LHCN-M2 (cell line): ENCODE measurements at regions not wholly inside any gene's neighbourhood (a gene's known extent, or its start where the extent isn't known, plus 50 kb on each side); places are given as distances from the start of the nearest gene placed in this dataset.

ENCODE experiments used
- DNase-seq: peaks from one replicate; pipeline ENCODE4 v3.0.0-alpha.2; 2012; ENCODE audit warnings: low read depth

DNA sequence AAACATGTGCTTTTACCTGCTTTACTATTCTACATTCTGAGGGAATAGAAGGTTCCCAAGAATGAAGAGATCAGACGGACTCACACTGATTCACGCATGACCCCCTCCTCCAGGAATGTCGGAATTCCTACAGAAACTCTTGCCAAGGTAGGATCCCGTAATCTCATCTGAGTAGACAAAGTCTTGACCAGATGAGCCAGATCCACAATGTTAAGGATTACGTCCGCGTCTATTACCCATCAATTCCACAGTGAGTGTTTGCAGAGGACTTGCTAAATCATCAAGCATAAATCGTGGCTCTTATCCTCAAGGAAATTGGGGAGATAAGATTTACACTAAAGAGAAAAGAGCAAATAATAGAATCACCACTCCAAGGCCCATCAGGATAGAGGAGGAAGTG is 245.9 kb upstream of the FOXQ1 start:
- DNase-seq = no peak

GRCh38 chr6:1063671-1064355 is 248.1 kb upstream of the FOXQ1 start:
- DNase-seq = no peak

DNA sequence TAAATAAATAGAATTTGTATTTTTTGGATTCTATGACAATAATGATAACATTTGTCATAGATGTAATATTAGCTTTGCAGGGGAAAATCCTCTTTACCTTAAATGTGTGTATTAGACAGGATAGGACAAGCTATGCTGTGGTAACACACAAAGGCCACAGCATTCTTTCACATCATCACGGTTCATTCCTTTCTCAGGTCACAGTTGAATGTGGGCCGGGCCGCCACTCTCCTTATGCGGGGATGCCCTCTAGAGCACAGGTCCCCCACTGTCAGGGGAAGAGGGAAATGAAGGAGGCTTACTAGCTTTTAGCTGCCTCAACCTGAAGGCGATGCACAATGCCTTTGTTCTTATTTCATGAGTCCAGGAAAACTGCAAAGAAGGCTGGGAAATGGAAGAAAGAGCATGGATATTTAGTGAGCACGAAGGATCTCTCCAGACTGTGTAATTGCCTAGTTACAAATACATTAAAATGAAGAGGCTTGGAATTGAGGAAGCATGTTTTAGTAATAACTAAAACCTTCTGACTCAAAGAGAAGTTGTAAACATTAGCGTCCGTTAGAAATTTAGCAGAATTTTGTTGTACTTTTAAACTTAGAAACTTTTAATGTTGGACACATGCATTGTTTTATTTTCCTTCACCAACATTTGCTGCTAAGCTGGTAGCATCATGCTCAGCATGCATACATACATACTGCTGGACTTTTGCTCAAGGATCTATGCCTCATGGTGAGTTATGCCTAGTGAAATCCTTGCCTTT is 248.9 kb upstream of the FOXQ1 start:
- DNase-seq = no peak

- DNase-seq = no peak
Observed at GRCh38 chr6:1059596-1059995, 252.3 kb upstream of the FOXQ1 start.

- DNase-seq = no peak
Observed at GRCh38 chr6:1057490-1058135, 254.3 kb upstream of the FOXQ1 start.

- no peak for DNase-seq
Observed at GRCh38 chr6:1055015-1055921, 256.6 kb upstream of the FOXQ1 start.

DNA sequence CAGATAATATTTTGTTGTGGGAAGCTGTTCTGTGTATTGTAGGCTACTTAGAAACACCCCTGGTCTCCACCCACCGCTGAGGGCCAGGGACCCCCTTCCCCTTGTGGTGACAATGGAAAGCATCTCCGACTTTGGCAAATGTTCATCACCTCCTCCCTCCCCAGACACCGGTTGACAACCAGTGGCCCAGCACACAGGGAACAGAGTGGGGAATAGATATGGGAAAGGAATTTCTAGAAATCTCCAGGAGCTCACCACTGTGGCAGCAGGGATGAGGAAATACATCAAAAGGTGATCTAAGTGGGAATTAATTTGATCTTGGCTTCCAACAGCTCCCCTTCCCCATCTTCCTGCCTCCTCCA is 257.3 kb upstream of the FOXQ1 start:
- no peak for DNase-seq

GRCh38 chr6:1053586-1053985 is 258.3 kb upstream of the FOXQ1 start:
- DNase-seq = no peak

- no peak for DNase-seq
Observed at GRCh38 chr6:1052262-1052661, 259.6 kb upstream of the FOXQ1 start.

DNA sequence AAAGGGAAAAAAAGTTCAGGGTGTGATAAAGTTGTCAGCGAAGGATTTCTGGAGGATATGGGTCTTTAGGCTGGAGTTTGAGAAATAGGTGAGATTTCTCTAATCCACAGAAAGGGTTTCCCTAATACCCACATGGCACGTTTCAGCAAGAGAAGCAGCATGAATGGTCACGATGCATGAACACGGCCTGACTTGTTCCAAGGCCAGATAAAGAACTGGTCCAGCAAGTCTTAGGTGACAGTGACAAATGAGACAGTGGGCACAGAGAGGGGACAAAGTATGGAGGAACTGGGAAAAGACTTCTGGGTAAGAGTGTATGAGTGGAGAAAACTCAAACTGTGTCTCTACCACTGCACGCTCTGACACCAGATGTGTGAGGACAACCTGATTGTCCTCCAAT is 262.0 kb upstream of the FOXQ1 start:
- DNase-seq = no peak

DNA sequence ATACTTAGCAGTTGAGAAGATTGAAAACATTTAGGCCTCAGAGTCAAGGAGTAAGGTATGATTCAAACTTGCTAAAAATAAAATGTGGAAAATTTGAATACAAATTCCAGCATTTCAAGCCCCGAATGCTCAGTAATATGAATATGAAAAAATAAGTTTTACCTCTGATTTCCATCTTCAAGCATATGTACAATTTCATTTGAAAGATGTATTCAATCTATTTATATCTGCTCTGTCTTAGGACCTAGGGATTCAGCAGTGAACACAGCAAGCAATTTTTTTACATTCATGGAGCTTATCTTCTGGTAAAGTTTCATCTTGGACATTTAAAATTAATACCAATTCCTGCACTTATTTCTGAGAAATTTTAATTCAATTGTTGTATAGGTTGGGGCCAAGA is 262.7 kb upstream of the FOXQ1 start:
- DNase-seq = no peak

DNA sequence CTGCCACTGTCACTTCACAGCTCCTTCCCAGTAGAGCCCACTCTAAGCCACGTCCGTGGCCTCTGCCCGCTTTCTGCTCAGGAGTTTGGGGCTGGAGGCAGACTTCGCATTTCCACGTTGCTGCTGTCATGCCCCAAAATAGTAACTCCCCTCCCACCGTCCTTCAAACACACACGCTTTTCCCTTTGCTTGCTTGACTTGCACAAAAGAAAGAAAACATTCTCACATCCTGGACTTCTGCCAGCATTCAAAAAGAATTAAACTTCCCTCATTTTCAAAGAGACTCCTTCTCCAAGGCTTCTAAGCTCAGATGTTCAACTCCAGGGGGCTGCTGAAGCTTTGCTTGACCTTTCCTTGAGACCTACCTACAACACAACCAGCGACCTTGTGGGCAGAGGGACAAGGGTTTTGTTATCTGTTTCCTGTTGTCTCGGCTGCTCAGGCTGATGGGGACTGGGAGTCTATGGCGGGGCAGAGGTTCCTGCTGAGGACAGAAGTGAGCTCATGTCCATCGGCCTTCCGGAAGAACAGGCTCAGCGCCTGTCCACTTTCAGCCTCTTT is 263.8 kb upstream of the FOXQ1 start:
- DNase-seq = no peak

DNA sequence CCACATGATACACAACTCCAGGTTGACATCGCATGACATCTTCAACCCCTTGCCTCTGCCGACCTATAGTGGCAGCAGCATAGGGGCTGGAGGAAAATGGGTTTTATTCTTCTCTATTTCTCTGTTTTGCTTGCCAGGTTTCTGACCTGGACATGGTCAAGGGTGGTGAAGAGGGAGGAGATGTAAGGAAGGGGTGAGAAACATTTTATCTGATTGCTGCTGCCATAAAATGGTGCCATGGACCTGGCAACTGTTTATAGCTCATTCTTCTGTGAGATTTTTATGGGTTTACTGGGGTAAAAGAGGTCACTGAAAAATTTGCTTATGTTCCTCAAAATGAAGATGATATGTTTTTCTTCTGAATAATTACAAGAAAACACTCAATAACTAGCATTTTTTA is 266.7 kb upstream of the FOXQ1 start:
- no peak for DNase-seq

DNA sequence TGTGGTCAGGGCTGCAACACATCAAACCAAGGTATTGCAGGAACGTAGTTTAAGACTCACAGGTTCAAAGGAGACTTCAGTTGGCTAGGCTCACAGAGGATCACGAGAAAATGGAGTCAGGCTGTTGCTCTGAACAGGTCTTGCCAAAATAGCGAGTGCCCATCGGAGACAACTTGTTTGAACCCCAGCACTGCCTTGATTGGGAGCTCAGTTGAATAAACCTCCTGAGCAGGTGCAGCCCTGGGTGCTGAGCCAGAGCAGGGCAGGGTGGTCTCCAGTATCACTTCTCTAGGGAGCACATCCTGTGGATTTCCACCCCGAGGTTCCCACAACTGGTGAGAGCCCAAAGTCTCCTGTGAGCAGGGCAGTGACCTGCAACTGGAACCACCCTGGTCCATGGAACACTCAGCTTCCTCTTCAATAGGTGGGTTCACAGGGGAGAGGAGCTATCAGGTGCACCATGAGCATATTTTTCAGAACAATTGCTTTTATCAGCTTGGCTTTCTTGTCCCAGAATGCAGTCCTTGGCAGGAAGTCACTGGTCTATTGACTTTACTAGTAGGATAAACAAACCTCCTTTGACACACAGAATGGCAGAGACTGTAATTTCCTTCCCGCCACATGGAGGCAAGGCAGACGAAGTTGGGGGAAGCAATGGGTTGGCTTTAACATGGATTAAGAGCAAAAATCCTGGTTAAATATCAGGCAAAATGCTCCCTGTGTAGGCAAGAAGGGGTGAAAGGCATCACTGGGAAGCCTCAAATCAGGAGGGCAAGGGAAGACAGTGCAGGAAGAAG is 267.7 kb upstream of the FOXQ1 start:
- DNase-seq = no peak

- DNase-seq = no peak
Observed at GRCh38 chr6:1043458-1043836, 268.5 kb upstream of the FOXQ1 start.

DNA sequence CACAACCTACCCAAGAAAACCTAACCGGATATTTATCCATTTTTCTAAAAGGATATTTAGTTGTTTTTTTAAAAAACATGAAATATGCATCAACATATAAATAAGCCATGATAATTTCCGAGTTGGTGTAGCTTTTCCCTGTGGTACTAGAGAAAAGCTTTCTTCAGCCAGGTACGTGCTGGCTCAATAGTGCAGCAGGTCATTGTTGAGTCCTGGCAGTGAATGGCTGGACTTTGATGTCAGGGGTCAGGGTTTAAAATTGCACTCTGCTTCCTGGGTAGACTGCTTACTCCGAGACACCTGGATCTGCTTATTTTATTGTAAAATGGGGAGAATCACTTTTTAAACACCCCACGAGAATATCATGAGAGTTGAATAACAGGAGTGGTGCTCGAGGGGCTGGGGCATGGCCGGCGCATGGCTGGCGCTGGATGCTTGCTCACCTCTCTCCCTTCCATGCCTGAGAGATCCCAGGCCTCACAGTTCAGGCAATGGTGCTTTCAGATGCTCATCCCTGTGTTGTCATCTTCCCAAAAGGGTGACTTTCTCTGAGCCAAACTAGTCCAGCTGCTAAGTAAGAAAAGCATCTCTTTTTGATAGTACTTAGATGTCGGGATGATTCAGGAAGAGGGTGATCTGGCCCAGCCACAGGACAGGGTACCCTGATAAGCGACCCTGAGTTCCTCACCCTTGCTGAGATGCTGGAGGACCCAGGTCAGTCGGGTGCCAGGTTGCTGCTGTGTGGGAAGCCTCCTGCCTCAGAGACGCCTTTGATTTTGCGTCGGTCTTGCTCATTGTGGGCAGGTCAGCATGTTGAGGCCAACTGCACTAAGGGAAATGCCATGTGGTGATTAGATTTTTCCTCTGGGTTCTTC is 269.1 kb upstream of the FOXQ1 start:
- DNase-seq = no peak

- DNase-seq = no peak
Observed at GRCh38 chr6:1040393-1040792, 271.5 kb upstream of the FOXQ1 start.

- DNase-seq = no peak
Observed at GRCh38 chr6:1039746-1040145, 272.2 kb upstream of the FOXQ1 start.

- DNase-seq = no peak
Observed at GRCh38 chr6:1039191-1039590, 272.7 kb upstream of the FOXQ1 start.
